ENCODE measurements at regions not wholly inside any gene's neighbourhood (a gene's known extent, or its start where the extent isn't known, plus 50 kb on each side); places are given as distances from the start of the nearest gene placed in this dataset.

DNA sequence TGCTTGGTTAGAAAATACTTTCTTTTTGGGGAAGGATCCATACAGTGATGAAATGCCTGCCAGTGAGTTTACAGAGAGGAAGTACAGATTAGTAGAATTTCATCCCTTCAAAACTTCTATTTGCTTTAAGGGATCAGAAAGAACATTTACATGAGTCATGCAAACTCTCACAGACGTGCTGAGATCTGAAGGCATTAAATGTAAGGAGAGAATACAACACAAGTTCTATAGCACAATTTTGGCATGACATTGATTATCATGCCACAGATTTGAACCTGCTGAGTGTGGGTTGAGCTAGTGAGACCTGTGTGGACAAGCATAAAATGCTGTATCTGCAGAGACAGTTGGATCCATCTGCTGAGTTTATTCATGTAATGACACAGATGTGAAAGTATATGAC lies 613.6 kb upstream of the SEMA6A start:
- TF ChIP-seq SPI1 (IDR thresholded peaks at IDR 0.05; ENCODE audit: low read depth, low read length) (no peak), TAF1 (IDR thresholded peaks at IDR 0.05; ENCODE audit: low read depth, low read length) (no peak), POLR2AphosphoS5 (IDR thresholded peaks at IDR 0.05; ENCODE audit: low read depth, low read length) (no peak), POU2F2 (IDR thresholded peaks at IDR 0.05; ENCODE audit: low read depth, low read length) (no peak), PAX5 (IDR thresholded peaks at IDR 0.05; ENCODE audit: insufficient read depth, low read length, severe bottlenecking) (no peak), POLR2A (IDR thresholded peaks at IDR 0.05; ENCODE audit: low read depth, low read length) (no peak)
- FAIRE-seq (no peak), DNase-seq (ENCODE audit: insufficient read length, low spot score) (no peak)

DNA sequence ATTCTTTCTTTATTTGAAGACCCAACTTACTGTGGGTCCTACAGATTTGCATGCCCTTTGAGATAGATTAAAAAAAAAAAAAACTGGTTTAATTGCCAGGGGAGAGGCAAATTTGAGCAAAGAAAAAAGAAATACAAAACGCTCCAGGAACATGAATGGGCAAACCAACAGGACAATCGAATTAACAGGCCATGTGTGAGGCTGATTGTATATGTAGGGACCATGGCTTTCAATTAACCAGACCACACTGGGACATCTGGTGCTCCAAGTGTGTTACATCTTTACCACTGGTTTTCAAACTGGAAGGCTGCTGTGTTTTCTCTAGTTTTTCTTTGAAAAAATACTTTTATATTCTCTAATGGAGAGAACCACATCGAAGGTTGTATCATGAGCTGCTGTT lies 612.1 kb upstream of the SEMA6A start:
- DNase-seq (ENCODE audit: insufficient read length, low spot score): no peak
- TF ChIP-seq POLR2A (IDR thresholded peaks at IDR 0.05; ENCODE audit: low read depth, low read length) (no peak), TAF1 (IDR thresholded peaks at IDR 0.05; ENCODE audit: low read depth, low read length) (no peak), SPI1 (IDR thresholded peaks at IDR 0.05; ENCODE audit: low read depth, low read length) (no peak), POLR2AphosphoS5 (IDR thresholded peaks at IDR 0.05; ENCODE audit: low read depth, low read length) (no peak), POU2F2 (IDR thresholded peaks at IDR 0.05; ENCODE audit: low read depth, low read length) (no peak), PAX5 (IDR thresholded peaks at IDR 0.05; ENCODE audit: insufficient read depth, low read length, severe bottlenecking) (no peak)
- FAIRE-seq: no peak

- no peak for TF ChIP-seq PAX5 (IDR thresholded peaks at IDR 0.05; ENCODE audit: insufficient read depth, low read length, severe bottlenecking)
- TF ChIP-seq POLR2A (IDR thresholded peaks at IDR 0.05; ENCODE audit: low read depth, low read length): no peak
- TF ChIP-seq TAF1 (IDR thresholded peaks at IDR 0.05; ENCODE audit: low read depth, low read length): no peak
- no peak for TF ChIP-seq POU2F2 (IDR thresholded peaks at IDR 0.05; ENCODE audit: low read depth, low read length)
- no peak for TF ChIP-seq SPI1 (IDR thresholded peaks at IDR 0.05; ENCODE audit: low read depth, low read length)
- no peak for TF ChIP-seq POLR2AphosphoS5 (IDR thresholded peaks at IDR 0.05; ENCODE audit: low read depth, low read length)
- FAIRE-seq: no peak
Measured at GRCh38 chr5:117183326-117183725, 608.7 kb upstream of the SEMA6A start.

GRCh38 chr5:117182104-117182503 lies 607.5 kb upstream of the SEMA6A start:
- no peak for FAIRE-seq
- no peak for DNase-seq (ENCODE audit: insufficient read length, low spot score)
- TF ChIP-seq PAX5 (IDR thresholded peaks at IDR 0.05; ENCODE audit: insufficient read depth, low read length, severe bottlenecking) (no peak), POLR2AphosphoS5 (IDR thresholded peaks at IDR 0.05; ENCODE audit: low read depth, low read length) (no peak), POLR2A (IDR thresholded peaks at IDR 0.05; ENCODE audit: low read depth, low read length) (no peak), TAF1 (IDR thresholded peaks at IDR 0.05; ENCODE audit: low read depth, low read length) (no peak), SPI1 (IDR thresholded peaks at IDR 0.05; ENCODE audit: low read depth, low read length) (no peak), POU2F2 (IDR thresholded peaks at IDR 0.05; ENCODE audit: low read depth, low read length) (no peak)

More at GRCh38 chr5:117183326-117183725, 608.7 kb upstream of the SEMA6A start:
- DNase-seq (ENCODE audit: insufficient read length, low spot score): no peak

- TF ChIP-seq SPI1 (IDR thresholded peaks at IDR 0.05; ENCODE audit: low read depth, low read length): no peak; the same call in 1 of the 2 replicates
- no peak for TF ChIP-seq POLR2AphosphoS5 (IDR thresholded peaks at IDR 0.05; ENCODE audit: low read depth, low read length)
- TF ChIP-seq POLR2A (IDR thresholded peaks at IDR 0.05; ENCODE audit: low read depth, low read length): no peak
- no peak for TF ChIP-seq TAF1 (IDR thresholded peaks at IDR 0.05; ENCODE audit: low read depth, low read length)
- TF ChIP-seq POU2F2 (IDR thresholded peaks at IDR 0.05; ENCODE audit: low read depth, low read length): no peak
- no peak for TF ChIP-seq PAX5 (IDR thresholded peaks at IDR 0.05; ENCODE audit: insufficient read depth, low read length, severe bottlenecking)
- FAIRE-seq (no peak), DNase-seq (ENCODE audit: insufficient read length, low spot score) (no peak)
Measured at GRCh38 chr5:117177302-117177701, 602.7 kb upstream of the SEMA6A start.

GRCh38 chr5:117165068-117165467 lies 590.4 kb upstream of the SEMA6A start:
- no peak for DNase-seq (ENCODE audit: insufficient read length, low spot score)
- no peak for FAIRE-seq

GRCh38 chr5:117161718-117162335 lies 587.2 kb upstream of the SEMA6A start:
- FAIRE-seq (no peak), DNase-seq (ENCODE audit: insufficient read length, low spot score) (no peak)
- TF ChIP-seq SPI1 (IDR thresholded peaks at IDR 0.05; ENCODE audit: low read depth, low read length) (no peak), PAX5 (IDR thresholded peaks at IDR 0.05; ENCODE audit: insufficient read depth, low read length, severe bottlenecking) (no peak), POLR2AphosphoS5 (IDR thresholded peaks at IDR 0.05; ENCODE audit: low read depth, low read length) (no peak)

More at GRCh38 chr5:117165068-117165467, 590.4 kb upstream of the SEMA6A start:
- TF ChIP-seq TAF1 (IDR thresholded peaks at IDR 0.05; ENCODE audit: low read depth, low read length): no peak
- TF ChIP-seq SPI1 (IDR thresholded peaks at IDR 0.05; ENCODE audit: low read depth, low read length): no peak

- DNase-seq (ENCODE audit: insufficient read length, low spot score) (no peak), FAIRE-seq (no peak)
- no peak for TF ChIP-seq TAF1 (IDR thresholded peaks at IDR 0.05; ENCODE audit: low read depth, low read length)
- TF ChIP-seq POLR2A (IDR thresholded peaks at IDR 0.05; ENCODE audit: low read depth, low read length): no peak
- TF ChIP-seq POU2F2 (IDR thresholded peaks at IDR 0.05; ENCODE audit: low read depth, low read length): no peak
- TF ChIP-seq PAX5 (IDR thresholded peaks at IDR 0.05; ENCODE audit: insufficient read depth, low read length, severe bottlenecking): no peak
- no peak for TF ChIP-seq POLR2AphosphoS5 (IDR thresholded peaks at IDR 0.05; ENCODE audit: low read depth, low read length)
- no peak for TF ChIP-seq SPI1 (IDR thresholded peaks at IDR 0.05; ENCODE audit: low read depth, low read length)
Measured at GRCh38 chr5:117160391-117160790, 585.8 kb upstream of the SEMA6A start.

DNA sequence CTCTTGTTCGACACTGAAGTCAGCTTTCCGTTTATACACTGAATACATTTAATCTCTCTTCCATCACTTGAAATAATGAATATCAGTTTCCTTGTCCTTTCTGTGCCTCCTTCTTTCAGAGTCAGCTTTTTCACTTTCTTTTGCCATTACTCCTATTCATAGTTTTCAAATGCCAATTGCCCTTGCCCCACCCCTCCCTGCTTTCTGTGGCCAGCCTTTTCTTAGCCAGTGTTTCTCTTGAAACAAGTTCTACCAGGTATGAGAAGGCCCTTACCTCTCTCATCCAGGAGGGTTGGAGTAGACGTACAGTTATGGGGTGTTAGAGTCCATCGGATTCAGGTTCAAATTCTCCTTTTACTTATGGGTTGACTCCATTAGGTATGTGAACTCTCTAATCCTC lies 574.7 kb upstream of the SEMA6A start:
- no peak for DNase-seq (ENCODE audit: insufficient read length, low spot score)
- TF ChIP-seq PAX5 (IDR thresholded peaks at IDR 0.05; ENCODE audit: insufficient read depth, low read length, severe bottlenecking): no peak
- no peak for TF ChIP-seq POLR2AphosphoS5 (IDR thresholded peaks at IDR 0.05; ENCODE audit: low read depth, low read length)
- no peak for TF ChIP-seq SPI1 (IDR thresholded peaks at IDR 0.05; ENCODE audit: low read depth, low read length)
- TF ChIP-seq POLR2A (IDR thresholded peaks at IDR 0.05; ENCODE audit: low read depth, low read length): no peak
- no peak for TF ChIP-seq TAF1 (IDR thresholded peaks at IDR 0.05; ENCODE audit: low read depth, low read length)
- TF ChIP-seq POU2F2 (IDR thresholded peaks at IDR 0.05; ENCODE audit: low read depth, low read length): no peak
- no peak for FAIRE-seq

- FAIRE-seq (no peak), DNase-seq (ENCODE audit: insufficient read length, low spot score) (no peak)
- TF ChIP-seq SPI1 (IDR thresholded peaks at IDR 0.05; ENCODE audit: low read depth, low read length) (no peak), PAX5 (IDR thresholded peaks at IDR 0.05; ENCODE audit: insufficient read depth, low read length, severe bottlenecking) (no peak), TAF1 (IDR thresholded peaks at IDR 0.05; ENCODE audit: low read depth, low read length) (no peak), POU2F2 (IDR thresholded peaks at IDR 0.05; ENCODE audit: low read depth, low read length) (no peak), POLR2AphosphoS5 (IDR thresholded peaks at IDR 0.05; ENCODE audit: low read depth, low read length) (no peak), POLR2A (IDR thresholded peaks at IDR 0.05; ENCODE audit: low read depth, low read length) (no peak)
Measured at GRCh38 chr5:117144086-117144485, 569.5 kb upstream of the SEMA6A start.
